Testis (tissue), 2 donors: ENCODE measurements at regions not wholly inside any gene's neighbourhood (a gene's known extent, or its start where the extent isn't known, plus 50 kb on each side); places are given as distances from the start of the nearest gene placed in this dataset.

Experiments
- DNase-seq: peaks from one replicate; pipeline ENCODE4 v3.0.0-alpha.2; 2019
- H3K27ac ChIP-seq, 2 donors: fragments of 200-600 bp; sonication (generic); one replicate each; pipeline ENCODE4 v1.5.1; 2019
- H3K27me3 ChIP-seq: fragments of 200-600 bp; sonication (generic); one replicate; pipeline ENCODE4 v1.5.1; 2019
- H3K36me3 ChIP-seq: fragments of 200-600 bp; sonication (generic); one replicate; pipeline ENCODE4 v1.5.1; 2017; ENCODE audit warnings: low read depth; ENCODE audit errors: missing control alignments
- H3K4me1 ChIP-seq: fragments of 200-600 bp; sonication (generic); one replicate; pipeline ENCODE4 v1.5.1; 2019
- H3K4me3 ChIP-seq, 2 donors: fragments of 200-600 bp; sonication (generic); one replicate each; pipeline ENCODE4 v1.5.1; 2017 to 2019
- H3K9me3 ChIP-seq: fragments of 200-600 bp; sonication (generic); one replicate; pipeline ENCODE4 v1.5.1; 2017
- CTCF ChIP-seq, 3 experiments: fragments of 450-650 bp in 2 of 3; fragments of 200-600 bp in 1 of 3; sonication (generic) in 1 of 3; IDR thresholded peaks; one replicate each; pipeline ENCODE4 v1.5.1; 2016 to 2019; ENCODE audit warnings: antibody characterized with exemption in 3 of 3, mild to moderate bottlenecking in 2 of 3, moderate library complexity in 1 of 3
- POLR2A ChIP-seq: fragments of 450-650 bp; IDR thresholded peaks from one replicate; pipeline ENCODE4 v1.6.1; 2017; ENCODE audit warnings: antibody characterized with exemption, mild to moderate bottlenecking, moderate library complexity
- WGBS, 2 donors: methylation state at CpG; one replicate each; pipeline ENCODE4 v1.1.5; 2018; 5-methylcytosine and 5-hydroxymethylcytosine counted together
- intact Hi-C: fragments of 100-400 bp; cut with DNase I; formaldehyde crosslinking; loops from one replicate; pipeline ENCODE4 v1.15.1; 2023; ENCODE audit warnings: low total_unique reads

DNA sequence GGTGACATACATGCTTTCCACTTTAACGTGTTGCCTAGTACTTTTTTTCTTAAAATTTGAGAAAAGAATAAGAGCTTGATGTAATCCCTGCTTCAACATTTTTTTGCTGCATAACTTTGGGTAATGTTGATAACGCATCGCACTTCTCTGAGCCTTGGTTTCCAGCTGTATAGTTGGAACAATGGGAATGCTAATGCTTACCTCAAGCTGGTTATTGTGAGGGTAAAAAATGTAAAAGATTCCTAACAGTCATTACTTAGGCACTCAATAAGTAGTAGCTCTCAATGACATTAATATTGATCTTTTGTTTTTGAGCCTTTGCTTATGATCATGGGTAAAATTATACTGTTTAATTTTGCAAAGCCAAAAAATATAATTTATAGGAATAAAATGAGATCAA is 683.3 kb upstream of the CXADR start:
- WGBS, 2 donors, result 75 to 88% methylated on average over 3 of the region's 3 CpGs
- Histone ChIP-seq H3K9me3 (no peaks in the 10 kb centered on the region), H3K4me3 (no peak overlapping the region), H3K36me3 (no peaks in the 10 kb centered on the region), H3K27me3 (no peaks in the 10 kb centered on the region), H3K27ac (no peak overlapping the region), H3K4me1 (no peaks in the 10 kb centered on the region)
- intact Hi-C loops, result no loop called here
- DNase-seq, result no peak
- TF ChIP-seq CTCF (IDR thresholded peaks at IDR 0.05) (no peak), POLR2A (no peak)

DNA sequence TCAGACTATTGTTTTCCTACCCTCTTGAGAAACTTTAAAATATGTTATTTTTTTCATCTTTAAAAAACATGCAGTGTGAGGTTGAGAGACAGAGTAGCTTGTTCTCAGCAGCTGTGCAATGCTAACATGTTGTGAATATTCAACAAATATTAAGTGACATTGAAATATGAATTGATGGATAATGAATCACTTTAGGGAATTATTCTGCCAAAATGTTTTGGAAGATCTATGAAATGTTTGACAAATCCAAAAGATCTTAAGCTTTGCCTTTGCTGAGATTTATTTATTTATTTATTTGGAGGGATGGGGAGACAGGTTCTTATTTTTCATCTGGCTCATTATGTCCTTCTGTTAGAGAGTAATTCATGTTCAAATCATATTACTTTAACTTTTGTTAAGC is 680.1 kb upstream of the CXADR start:
- DNase-seq, result no peak
- intact Hi-C loops, result no loop called here
- Histone ChIP-seq H3K4me3 (no peak overlapping the region), H3K9me3 (no peaks in the 10 kb centered on the region), H3K27me3 (no peaks in the 10 kb centered on the region), H3K4me1 (no peaks in the 10 kb centered on the region), H3K36me3 (no peaks in the 10 kb centered on the region), H3K27ac (no peak overlapping the region)
- TF ChIP-seq POLR2A, result no peak
- no peak for TF ChIP-seq CTCF (IDR thresholded peaks at IDR 0.05)

GRCh38 chr21:16834791-16835190 is 678.1 kb upstream of the CXADR start:
- Histone ChIP-seq H3K36me3 (no peaks in the 10 kb centered on the region), H3K27ac (no peak overlapping the region), H3K27me3 (no peaks in the 10 kb centered on the region), H3K4me3 (no peak overlapping the region), H3K9me3 (no peaks in the 10 kb centered on the region), H3K4me1 (no peaks in the 10 kb centered on the region)
- 86 to 97% methylated on average over 1 of the region's 1 CpG for WGBS, 2 donors
- TF ChIP-seq POLR2A, result no peak
- TF ChIP-seq CTCF (IDR thresholded peaks at IDR 0.05), result no peak
- DNase-seq, result no peak
- intact Hi-C loops, result no loop called here

DNA sequence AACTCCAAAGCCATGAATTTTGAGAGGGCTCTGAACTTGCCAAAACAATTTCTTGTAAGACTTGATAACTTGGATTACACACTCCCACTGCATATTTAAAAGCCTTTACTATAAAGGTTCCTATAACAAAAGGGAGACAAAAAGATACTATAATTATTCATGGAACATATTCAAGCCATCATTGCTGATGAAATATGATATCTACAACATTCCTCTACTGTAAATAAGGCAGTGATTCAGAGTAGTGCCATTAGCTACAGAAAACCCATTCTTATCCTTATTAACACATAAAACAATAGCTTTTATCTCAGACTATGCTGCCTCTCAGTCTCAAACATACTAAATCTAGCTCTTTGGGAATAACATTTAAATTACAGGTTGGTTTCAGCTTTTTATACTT is 675.5 kb upstream of the CXADR start:
- no peak for DNase-seq
- no peaks in the 10 kb centered on the region for H3K36me3 ChIP-seq
- no peaks in the 10 kb centered on the region for H3K27me3 ChIP-seq
- no peak overlapping the region for H3K4me3 ChIP-seq
- TF ChIP-seq CTCF (IDR thresholded peaks at IDR 0.05) (no peak), POLR2A (no peak)
- no peaks in the 10 kb centered on the region for H3K4me1 ChIP-seq
- intact Hi-C loops, result no loop called here
- no peak overlapping the region for H3K27ac ChIP-seq
- no peaks in the 10 kb centered on the region for H3K9me3 ChIP-seq

DNA sequence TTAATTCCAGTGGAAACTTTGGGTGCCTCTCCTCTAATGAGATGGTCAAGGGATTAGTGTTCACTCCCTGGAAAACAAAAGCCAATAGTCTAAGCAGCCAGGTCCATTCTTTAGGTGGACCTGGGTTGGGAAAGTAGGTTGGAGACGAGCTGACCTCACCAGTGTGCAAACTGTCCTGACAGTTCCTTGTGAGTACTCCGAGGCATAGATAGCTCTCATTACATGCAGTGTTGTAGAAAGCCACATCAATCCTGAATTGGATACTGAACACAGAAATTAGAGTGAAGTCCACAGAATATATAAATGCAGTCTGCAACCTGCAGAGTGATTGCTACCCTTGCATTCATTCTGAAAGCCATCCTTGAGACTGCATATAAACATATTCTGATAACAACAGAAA is 675.1 kb upstream of the CXADR start:
- H3K9me3 ChIP-seq, result no peaks in the 10 kb centered on the region
- intact Hi-C loops, result no loop called here
- no peaks in the 10 kb centered on the region for H3K27me3 ChIP-seq
- H3K27ac ChIP-seq, result no peak overlapping the region
- WGBS, 2 donors, result 52 to 61% methylated on average over 2 of the region's 2 CpGs
- no peak overlapping the region for H3K4me3 ChIP-seq
- DNase-seq, result no peak
- no peaks in the 10 kb centered on the region for H3K36me3 ChIP-seq
- H3K4me1 ChIP-seq, result no peaks in the 10 kb centered on the region
- TF ChIP-seq CTCF (IDR thresholded peaks at IDR 0.05), result no peak
- no peak for TF ChIP-seq POLR2A
